ENCODE measurements at regions not wholly inside any gene's neighbourhood (a gene's known extent, or its start where the extent isn't known, plus 50 kb on each side); places are given as distances from the start of the nearest gene placed in this dataset.

DNA sequence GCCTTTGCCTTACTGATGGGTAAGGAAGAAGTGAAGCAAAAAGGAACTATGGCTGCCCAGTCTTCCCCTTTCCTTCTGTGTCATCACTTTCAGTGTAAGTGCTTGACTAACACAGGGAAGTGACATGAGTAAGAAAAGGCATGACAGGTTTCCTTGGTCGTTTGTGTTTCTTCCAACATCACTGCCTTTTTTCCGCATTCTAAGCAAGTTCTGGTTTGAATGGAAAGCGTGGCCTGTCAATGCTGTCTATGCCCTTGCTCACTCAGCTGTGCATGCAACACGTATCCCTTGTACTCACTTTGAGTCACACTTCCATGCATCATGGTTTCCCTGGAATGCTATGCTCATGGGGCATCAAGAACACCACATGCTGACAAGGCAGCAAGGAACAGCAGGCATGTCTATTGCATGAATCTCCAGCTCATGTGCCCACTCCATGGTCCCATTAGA is 111.8 kb downstream of the OAT start:
- TF ChIP-seq, protein P1, sequence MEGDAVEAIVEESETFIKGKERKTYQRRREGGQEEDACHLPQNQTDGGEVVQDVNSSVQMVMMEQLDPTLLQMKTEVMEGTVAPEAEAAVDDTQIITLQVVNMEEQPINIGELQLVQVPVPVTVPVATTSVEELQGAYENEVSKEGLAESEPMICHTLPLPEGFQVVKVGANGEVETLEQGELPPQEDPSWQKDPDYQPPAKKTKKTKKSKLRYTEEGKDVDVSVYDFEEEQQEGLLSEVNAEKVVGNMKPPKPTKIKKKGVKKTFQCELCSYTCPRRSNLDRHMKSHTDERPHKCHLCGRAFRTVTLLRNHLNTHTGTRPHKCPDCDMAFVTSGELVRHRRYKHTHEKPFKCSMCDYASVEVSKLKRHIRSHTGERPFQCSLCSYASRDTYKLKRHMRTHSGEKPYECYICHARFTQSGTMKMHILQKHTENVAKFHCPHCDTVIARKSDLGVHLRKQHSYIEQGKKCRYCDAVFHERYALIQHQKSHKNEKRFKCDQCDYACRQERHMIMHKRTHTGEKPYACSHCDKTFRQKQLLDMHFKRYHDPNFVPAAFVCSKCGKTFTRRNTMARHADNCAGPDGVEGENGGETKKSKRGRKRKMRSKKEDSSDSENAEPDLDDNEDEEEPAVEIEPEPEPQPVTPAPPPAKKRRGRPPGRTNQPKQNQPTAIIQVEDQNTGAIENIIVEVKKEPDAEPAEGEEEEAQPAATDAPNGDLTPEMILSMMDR (conservative IDR thresholded peaks at IDR 0.05; ENCODE audit: low read depth in 2 of 2) = no peak
- no peak for TF ChIP-seq JUNB (IDR thresholded peaks at IDR 0.05; ENCODE audit: unreplicated experiment)
- no peak for TF ChIP-seq EZH2 (IDR thresholded peaks at IDR 0.05; ENCODE audit: low read depth, unreplicated experiment)
